ENCODE measurements at regions not wholly inside any gene's neighbourhood (a gene's known extent, or its start where the extent isn't known, plus 50 kb on each side); places are given as distances from the start of the nearest gene placed in this dataset.
"Not testable (repeated sequence)": the region's sequence is repeated elsewhere in the genome, so short reads cannot be mapped to it uniquely, and the experiment has no call there.

- DNase-seq (ENCODE audit: low read depth): no peak
Measured at GRCh38 chr2:72078773-72079172, 68.9 kb downstream of the CYP26B1 start.

GRCh38 chr2:72077702-72078169 lies 69.9 kb downstream of the CYP26B1 start:
- DNase-seq (ENCODE audit: low read depth): no peak

GRCh38 chr2:72073373-72073772 lies 74.3 kb downstream of the CYP26B1 start:
- DNase-seq (ENCODE audit: low read depth): not testable (repeated sequence)

GRCh38 chr2:72064197-72064596 lies 83.5 kb downstream of the CYP26B1 start:
- not testable (repeated sequence) for DNase-seq (ENCODE audit: low read depth)

- no peak for DNase-seq (ENCODE audit: low read depth)
Measured at GRCh38 chr2:72062336-72062735, 85.3 kb downstream of the CYP26B1 start.

GRCh38 chr2:72057308-72057707 lies 90.4 kb downstream of the CYP26B1 start:
- no peak for DNase-seq (ENCODE audit: low read depth)

GRCh38 chr2:72051971-72052505 lies 95.6 kb downstream of the CYP26B1 start:
- DNase-seq (ENCODE audit: low read depth): no peak

GRCh38 chr2:72051204-72051603 lies 96.5 kb downstream of the CYP26B1 start:
- DNase-seq (ENCODE audit: low read depth): no peak

GRCh38 chr2:72050734-72051133 lies 96.9 kb downstream of the CYP26B1 start:
- no peak for DNase-seq (ENCODE audit: low read depth)

GRCh38 chr2:72048881-72049477 lies 98.7 kb downstream of the CYP26B1 start:
- no peak for DNase-seq (ENCODE audit: low read depth)

GRCh38 chr2:72043985-72044384 lies 103.7 kb downstream of the CYP26B1 start:
- no peak for DNase-seq (ENCODE audit: low read depth)

GRCh38 chr2:72041638-72042111 lies 106.0 kb downstream of the CYP26B1 start:
- no peak for DNase-seq (ENCODE audit: low read depth)

- DNase-seq (ENCODE audit: low read depth): no peak
Measured at GRCh38 chr2:72040629-72041571, 106.8 kb downstream of the CYP26B1 start.

GRCh38 chr2:72038524-72038923 lies 109.1 kb downstream of the CYP26B1 start:
- no peak for DNase-seq (ENCODE audit: low read depth)

GRCh38 chr2:72037261-72037666 lies 110.4 kb downstream of the CYP26B1 start:
- DNase-seq (ENCODE audit: low read depth): no peak

- no peak for DNase-seq (ENCODE audit: low read depth)
Measured at GRCh38 chr2:72036595-72036994, 111.1 kb downstream of the CYP26B1 start.

- no peak for DNase-seq (ENCODE audit: low read depth)
Measured at GRCh38 chr2:72036173-72036545, 111.5 kb downstream of the CYP26B1 start.

GRCh38 chr2:72035518-72036172 lies 112.0 kb downstream of the CYP26B1 start:
- DNase-seq (ENCODE audit: low read depth): no peak

- no peak for DNase-seq (ENCODE audit: low read depth)
Measured at GRCh38 chr2:72034353-72035095, 113.1 kb downstream of the CYP26B1 start.

- DNase-seq (ENCODE audit: low read depth): no peak
Measured at GRCh38 chr2:72033636-72034035, 114.0 kb downstream of the CYP26B1 start.

- DNase-seq (ENCODE audit: low read depth): no peak
Measured at GRCh38 chr2:72032481-72033041, 115.1 kb downstream of the CYP26B1 start.

All from activated T-cell treated with anti-CD3 and anti-CD28 coated beads for 24 hours (primary cell).